GM21786 (cell line): ENCODE measurements at regions not wholly inside any gene's neighbourhood (a gene's known extent, or its start where the extent isn't known, plus 50 kb on each side); places are given as distances from the start of the nearest gene placed in this dataset.

Source experiments
- ATAC-seq: cut with Tn5 transposase; IDR thresholded peaks from one replicate; pipeline ENCODE4 v1.9.1; 2021; ENCODE audit not compliant: unreplicated experiment

- ATAC-seq, result no peak
These were observed 135.7 kb upstream of the ZNF648 start for GRCh38 chr1:182196897-182197870.

DNA sequence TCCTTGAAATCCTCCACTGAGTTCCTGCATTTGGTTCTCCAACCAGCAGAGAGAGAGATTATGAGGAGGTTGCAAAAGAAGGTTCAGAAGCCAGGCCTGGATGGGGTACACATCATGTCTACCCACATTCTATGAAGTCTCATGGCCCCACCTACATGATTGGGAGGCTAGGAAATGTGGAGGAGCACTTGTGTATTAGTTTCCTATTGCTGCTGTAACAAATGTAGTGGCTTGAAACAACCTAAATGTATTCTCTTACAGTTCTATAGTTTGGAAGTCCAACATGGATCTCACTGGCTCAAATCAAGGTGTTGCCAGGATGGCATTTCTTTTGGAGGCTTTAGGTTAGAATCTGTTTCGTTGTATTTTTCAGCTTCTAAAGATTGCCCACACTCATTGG is 134.2 kb upstream of the ZNF648 start:
- no peak for ATAC-seq

- ATAC-seq, result no peak
These were observed 132.5 kb upstream of the ZNF648 start for GRCh38 chr1:182193908-182194550.

DNA sequence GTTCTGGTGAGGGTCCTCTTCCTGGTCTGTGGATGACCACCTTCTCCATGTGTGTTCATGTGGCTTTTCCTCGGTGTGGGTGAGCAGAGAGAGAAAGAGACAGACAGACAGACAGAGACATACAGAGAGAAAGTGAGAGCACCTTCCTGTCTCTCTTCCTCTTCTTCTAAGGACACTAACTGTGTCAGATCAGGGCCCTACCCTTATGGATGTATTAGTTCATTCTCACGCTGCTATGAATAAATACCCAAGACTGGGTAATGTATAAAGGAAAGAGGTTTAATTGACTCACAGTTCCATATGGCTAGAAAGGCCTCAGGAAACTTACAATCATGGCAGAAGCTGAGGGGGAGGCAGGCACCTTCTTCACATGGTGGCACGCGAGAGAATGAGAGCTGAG is 131.5 kb upstream of the ZNF648 start:
- ATAC-seq, result no peak

DNA sequence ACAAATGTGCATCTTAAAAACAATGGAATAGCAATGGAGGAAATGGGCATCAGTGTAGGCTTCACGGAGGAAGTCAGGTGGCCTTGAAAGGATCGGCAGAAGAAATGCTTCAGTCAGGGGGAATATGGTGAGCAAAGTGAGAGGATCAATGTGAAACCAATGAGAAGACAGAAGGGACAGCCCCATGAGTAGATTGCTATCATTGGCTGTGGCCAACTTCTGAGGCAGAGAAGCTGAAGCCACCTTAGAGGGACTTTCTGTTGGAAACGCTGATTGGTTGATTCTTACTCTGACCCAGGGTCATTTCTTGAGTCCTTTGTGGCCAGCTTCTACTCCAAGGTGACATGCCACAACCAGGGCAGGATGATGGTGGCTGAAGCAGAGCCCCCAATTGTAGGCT is 130.7 kb upstream of the ZNF648 start:
- ATAC-seq, result no peak

GRCh38 chr1:182191381-182192115 is 130.0 kb upstream of the ZNF648 start:
- ATAC-seq, result no peak

DNA sequence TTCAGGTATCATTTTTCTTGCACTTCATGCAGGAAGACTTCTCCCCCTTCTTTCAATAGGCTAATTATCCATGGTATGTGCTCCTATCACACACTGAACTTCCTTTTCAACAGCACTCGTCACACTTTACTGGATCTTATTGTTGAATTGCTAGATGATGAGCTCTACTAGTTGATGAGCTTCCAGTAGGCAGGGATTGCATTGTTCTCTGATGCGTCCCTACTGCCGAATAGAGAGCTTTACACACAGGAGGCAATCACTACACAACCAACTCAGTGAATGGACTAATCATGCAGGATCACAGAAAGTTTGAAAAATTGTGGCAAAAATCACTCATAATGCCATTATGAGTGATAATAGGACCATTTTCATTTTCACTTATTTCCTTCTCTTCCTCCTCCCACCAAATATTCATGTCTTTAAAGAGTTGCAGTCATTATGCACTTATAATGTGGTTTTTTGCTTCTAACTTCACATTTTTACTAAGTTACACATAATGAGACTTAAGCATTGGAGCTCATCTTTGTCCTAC is 128.1 kb upstream of the ZNF648 start:
- no peak for ATAC-seq

DNA sequence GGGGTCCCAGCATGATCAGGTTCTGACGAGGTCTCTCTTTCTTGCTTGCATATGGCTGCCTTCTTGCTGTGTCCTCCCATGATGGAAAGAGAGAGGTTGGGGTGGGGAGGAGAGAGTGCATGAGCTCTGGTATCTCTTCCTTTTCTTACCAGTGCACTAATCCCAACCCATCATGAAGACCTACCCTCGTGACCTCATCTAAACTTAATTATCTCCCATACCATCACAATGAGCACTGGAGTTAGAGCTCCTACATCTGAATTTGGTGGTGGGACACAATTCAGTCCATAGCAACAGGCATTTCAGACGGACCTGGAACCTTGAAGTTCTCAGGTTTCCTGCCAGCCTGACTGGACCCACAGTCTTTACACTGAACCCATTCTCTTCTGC is 125.2 kb upstream of the ZNF648 start:
- ATAC-seq, result no peak

DNA sequence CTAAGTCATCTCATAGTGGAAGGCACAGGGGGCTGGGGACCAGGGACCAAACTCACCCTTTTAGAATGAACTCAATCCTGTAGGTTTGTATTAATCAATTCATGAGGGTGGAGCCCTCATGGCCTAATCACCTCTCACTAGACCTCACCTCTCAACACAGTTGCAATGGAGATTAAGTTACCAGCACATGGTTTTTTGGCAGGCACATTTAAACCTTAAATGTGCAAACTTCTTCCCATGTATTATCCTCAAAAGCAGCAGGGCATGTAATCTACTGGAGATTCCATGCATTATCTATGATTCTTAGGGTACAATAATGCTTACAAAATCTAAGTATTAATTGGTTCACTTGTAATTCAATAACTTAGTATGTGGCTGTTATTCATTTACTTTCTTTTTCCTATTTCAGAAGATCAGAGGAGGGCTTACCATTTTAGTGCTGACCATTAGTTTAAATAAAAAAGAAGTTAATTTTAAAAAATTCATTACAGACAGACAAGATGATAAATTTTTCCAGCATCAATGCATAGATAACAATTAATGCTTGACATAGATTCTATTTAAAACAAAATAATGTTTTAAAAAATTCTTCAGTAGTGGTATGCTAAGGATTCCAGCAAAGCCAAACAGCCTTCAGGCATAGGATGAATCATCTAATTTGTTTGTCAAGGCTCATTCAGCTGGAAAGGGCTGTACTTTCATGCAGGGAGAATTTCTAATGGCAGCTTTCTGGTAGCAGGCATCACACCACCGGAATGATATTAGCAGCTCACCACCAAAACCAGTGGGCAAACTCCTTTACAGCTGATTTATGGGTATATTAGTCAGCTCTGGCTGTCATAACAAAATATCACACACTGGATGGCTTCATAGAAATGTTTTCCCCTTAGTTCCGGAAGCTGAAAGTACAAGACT is 124.6 kb upstream of the ZNF648 start:
- no peak for ATAC-seq

DNA sequence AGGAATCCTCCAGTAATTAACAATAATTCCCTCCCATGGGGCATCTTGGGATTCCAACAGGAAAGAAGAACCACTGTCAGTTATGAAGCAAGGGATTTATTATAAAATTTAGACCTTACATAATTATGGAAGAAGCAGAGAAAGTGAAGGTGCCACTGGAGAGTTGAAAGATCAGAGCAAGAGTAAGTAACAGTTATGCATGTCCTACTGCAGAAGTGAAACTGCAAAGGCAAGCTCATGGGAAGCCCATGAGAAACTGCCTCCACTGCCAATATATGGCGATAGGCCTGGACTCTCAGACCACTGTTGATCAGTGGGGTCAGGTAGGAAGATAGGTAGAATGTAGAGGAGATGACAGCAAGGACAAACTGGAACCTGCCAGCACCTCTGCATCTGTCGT is 123.6 kb upstream of the ZNF648 start:
- no peak for ATAC-seq

DNA sequence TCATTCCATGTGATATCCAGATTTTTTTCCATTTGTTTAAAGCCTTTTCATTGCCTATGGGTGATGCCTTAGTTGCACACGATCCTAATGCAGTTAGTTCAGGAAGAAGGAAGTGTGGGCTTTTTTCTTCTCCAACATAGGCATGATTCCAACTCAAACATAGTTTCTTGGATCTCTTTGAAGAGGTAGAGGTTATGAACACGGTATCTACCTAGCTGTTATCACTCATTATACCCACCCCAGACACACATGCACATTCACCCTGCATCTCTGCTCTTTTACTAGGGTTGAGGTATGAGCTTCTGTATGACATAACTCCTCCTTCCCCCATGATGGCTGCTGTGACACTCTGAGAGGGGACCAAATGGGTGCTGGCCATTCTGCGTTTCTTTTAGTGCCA is 122.1 kb upstream of the ZNF648 start:
- no peak for ATAC-seq

- ATAC-seq, result no peak
These were observed 120.8 kb upstream of the ZNF648 start for GRCh38 chr1:182182311-182182710.

DNA sequence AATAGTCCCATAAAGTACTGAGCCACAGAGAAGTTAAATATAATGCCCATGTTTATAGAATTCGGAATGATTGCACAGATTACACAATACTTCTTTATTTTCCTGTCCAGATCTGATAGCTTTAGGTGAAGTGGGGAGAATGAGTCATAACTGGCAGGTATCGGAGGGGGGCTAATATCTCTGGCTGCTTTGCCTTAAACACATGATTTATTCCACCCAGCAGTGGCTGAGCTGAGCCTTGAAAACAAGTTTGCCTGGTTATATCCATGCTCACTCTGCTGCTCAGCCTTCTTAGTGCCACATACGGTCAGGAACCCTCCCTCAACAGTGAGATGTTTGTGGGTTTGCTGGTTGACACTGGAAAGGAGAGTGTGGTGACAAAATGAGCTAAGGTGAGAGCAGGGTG is 119.7 kb upstream of the ZNF648 start:
- ATAC-seq, result no peak

DNA sequence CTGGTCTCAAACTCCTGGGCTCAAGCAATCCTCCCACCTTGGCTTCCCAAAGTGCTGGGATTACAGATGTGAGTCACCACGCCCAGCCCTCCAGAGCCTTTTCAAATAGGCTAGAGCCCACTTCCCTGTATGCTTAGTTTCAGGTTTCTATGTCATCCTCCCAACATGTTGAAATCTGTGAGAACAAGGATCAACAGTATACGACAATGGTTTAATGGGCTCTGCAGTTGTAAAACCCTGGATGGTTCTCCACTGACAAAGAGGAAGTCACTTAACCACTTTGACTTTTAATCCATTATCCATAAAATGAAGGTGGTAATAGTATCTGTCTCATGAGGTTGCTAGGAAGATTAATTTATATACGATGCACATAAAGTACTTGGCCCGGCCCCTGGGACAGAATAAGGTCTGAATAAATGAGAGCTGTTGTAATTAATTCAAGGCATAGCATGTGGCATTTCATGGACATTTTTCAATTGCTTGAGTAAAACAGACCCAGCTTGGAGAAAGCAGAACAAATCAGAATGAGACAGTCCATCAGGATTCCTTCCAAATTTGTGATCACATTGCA is 113.9 kb upstream of the ZNF648 start:
- ATAC-seq, result no peak

DNA sequence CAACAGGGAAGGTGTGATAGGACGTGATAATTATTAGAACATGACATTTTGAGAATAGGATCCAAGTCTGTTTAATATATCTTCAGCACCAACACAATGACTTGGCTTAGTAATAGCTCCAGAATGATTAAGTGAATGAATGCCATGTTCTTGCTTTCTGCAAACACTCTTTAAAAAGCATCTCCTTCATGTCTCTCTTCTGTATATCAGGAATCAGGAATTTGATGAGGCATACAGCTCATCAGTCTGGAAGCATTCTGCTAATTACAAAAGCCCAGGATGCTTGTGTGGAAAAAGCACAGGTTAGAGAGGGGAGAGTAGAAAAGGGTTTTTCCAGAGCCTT is 113.0 kb upstream of the ZNF648 start:
- ATAC-seq, result no peak

DNA sequence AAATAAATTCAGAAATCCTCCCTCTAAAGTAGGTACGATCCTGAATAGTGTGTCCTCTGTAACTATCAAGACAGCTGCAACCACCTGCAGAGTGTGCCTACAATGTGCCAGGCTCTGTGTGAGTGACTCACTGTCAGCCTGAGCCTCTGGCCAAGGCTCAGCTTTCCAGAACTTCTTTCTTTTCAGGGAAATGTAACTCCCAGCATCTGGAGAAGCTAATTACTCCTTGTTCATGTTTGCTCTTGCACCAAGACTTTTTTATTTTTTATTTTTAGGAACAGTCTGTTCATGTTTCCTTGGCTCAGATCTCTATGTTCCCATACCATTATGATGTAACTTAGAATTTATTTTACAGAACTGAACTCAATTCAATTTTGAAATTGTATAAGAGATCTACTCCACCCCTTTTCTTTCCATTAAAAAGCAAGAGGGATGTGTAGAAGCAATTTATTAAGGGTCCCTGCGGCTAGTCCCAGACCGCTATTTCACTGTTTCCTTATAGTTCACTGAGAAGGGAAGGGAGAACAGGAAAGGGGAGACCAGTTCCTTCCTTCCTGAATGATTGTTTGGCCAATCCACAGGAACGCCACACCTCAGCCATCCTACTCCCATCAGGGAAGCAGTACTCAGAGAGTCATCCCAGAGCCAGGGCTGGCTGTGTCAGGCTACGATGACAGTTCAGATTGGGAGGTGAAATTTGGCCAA is 112.4 kb upstream of the ZNF648 start:
- no peak for ATAC-seq

- ATAC-seq, result no peak
These were observed 111.2 kb upstream of the ZNF648 start for GRCh38 chr1:182172699-182173098.

DNA sequence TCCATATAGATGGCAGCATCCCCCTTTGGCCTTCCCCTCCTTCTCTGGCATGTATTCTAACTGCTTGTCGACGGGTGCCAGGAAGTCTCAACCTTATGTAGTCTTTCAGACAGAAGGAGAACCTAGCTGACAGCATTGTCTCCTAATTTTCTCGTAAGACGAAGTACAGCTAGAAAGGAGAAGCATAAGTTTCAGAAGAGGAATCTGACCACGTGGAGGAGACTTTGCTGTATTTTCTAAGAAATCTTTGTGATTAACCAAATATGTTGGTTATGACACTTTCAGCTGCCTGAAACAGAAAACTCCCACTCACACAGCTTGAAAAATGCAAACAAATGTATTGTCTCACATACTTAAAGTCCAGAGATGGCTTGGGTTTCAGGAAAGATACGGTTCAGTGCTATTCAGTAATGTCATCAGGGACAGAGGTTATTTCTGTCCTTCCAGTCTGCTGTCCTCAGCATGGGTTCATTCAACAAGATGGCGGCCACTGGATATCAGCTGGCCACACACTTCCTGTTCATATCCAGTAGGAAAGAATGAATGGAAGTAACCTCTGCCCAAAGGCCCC is 109.5 kb upstream of the ZNF648 start:
- ATAC-seq, result no peak

- no peak for ATAC-seq
These were observed 107.7 kb upstream of the ZNF648 start for GRCh38 chr1:182169203-182169602.
